ENCODE measurements at regions not wholly inside any gene's neighbourhood (a gene's known extent, or its start where the extent isn't known, plus 50 kb on each side); places are given as distances from the start of the nearest gene placed in this dataset.

DNA sequence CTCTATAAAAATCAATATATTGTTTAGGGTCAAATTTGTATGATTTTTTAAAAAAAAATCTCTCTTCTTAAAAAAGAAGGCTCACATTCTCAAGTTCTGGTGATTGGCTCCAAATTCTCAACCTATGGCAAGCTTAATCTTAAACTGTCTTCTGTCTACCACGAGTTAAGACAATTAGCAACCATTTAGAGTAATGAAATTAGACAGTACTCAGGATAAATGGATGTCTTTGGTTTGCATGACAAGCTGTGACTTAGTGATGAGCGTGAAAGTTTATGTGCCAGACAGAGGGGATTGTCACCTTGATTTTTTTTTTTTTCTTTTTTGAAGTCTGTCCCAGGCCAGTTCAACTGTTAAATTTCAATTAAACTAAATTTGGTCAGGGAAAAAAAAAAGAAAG, 1632.3 kb downstream of the MAT2B start:
- no peak for DNase-seq

DNA sequence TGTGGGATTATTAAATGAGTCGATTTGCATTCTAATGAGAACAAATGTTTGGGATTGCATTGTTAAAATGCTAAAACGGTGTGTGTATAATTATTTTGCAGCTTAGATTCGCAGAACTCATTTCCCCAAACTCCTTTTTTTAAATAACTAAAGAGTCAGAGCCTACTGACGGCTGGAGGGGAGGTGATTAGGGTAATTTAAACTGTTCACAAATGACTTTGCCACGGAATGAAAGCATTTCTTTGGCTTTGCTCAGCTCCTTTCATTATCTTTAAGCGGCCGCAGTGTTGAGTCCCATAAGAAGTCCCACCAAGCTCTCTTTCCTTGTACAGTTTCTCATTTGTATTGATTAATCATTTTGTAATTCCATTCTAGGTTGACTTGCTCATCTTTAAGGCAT, 1632.8 kb downstream of the MAT2B start:
- no peak for DNase-seq

DNA sequence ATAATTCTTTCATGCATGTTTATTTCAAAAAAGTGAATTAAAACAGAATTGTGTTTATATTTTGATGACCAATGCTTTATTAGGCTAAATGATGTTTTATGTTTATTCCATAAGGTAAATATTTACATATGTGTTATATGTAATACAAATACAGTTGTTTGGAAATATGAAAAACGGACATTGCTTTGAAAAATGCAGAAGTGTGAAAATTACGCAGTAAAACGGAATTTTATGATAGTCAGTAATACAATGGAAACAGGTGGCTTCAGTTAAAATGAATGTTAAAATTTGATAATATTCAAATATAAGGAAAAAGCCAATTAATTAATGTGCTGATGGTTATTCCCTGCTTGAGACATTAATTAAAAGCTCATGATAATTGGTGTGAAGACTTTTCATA, 1633.8 kb downstream of the MAT2B start:
- no peak for DNase-seq

DNA sequence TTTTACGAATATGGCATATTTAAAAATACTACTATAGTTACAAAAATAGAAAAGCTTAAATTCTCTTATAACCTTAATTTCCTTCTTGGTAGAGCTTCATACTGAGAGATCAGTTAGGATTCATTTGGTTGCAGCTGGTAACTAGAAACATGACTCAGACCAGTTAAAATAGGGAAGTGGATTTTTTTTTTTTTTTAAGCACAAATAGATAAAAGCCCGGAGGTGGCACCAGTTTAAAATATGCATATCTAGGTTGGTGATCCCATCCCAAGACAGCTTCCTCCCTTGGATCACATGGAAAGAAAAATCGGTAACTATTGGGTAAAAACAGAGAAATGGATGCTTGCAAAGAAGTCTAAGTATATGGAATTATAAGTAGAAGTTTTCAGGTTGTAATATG, 1634.3 kb downstream of the MAT2B start:
- no peak for DNase-seq

DNA sequence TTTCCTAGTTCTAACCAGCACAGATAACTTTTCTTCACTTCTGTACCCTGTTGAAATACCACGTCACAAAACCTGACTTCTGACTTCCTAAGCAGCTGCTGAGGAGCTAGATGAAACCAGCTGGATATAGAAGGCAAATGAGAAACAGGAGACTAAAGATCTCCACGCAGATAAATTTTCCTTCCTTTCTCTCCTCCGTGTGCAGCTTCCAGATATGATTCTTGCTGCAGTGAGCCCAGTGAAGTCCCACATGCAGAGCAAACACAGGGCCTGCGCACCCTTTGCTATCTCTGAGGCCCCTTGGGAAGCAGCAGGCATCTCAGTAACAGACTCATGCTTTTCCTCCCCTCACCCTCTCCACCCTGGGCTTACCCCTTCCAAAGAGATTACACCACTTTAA, 1638.3 kb downstream of the MAT2B start:
- DNase-seq: no peak

DNA sequence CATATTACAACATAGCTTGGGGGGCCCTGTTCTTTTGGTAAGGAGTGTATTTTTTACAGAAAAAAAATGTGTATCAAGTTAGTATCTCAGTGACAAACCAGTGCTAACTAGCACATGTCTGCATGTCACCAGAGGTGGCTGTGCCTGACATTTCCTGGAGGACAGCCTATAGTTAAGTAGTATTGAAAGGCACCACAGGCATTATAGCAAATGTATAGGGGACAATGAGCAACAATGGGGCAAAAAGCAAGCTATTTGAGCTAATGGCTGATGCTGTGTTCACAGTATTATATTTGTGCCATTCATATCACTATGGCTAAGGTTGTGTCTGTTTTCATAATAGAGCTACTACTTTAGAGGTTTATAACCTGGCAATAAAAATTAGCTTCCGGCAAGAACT, 1644.0 kb downstream of the MAT2B start:
- DNase-seq: no peak

DNA sequence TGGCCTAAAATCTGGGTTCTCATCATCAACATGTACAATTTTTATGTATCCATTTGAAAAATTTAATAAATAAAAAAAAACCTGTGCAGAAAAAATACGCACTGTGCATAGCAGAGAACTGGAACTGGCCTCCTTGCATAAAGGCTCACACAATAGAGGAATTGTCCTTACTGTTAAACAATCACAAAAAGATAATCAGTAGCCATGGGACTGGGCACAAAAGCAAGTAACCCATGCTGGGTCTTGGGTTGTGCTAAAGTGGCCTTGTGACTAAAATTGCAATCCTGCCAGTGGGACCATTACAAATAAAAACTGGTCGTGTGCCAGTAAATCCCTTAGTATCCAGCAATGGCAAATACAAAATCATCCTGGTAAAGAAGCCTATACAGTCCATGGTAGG, 1646.6 kb downstream of the MAT2B start:
- no peak for DNase-seq

DNA sequence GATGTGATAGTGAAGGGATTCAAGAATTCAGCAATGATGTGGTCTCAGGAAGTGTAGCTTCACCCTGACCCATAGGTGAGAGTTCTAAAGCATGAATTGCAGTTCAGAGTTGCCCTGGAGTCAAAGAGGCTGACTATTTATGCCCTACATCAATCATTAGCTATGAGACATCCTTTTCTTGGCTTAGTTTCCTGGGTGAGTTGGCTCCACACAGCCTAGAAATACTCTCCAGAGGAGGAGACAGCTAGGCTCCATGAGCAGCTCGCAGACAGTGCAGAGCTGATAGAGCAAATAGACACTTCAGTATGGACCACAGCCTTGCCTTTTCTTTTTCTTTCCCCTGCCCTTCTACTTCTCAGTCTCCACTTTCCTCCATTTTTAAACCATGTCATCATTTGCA, 1651.8 kb downstream of the MAT2B start:
- DNase-seq: no peak

DNA sequence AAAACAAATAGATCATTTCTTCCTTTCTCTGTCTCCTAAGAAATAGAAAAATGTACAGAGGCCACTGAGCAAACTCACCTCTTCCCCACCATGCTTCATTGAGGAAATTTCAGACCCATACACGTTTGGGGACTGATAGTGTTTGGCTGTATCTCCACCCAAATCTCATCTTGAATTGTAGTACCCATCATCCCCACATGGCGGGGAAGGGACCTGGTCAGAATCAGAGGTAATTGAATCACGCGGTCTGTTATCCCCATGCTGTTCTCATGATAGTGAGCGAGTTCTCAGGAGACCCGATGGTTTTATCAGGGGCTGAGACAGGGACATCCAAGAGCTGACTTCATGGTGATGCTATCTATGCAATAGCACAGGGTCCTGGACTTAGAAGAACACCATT, 1655.8 kb downstream of the MAT2B start:
- DNase-seq: no peak

DNA sequence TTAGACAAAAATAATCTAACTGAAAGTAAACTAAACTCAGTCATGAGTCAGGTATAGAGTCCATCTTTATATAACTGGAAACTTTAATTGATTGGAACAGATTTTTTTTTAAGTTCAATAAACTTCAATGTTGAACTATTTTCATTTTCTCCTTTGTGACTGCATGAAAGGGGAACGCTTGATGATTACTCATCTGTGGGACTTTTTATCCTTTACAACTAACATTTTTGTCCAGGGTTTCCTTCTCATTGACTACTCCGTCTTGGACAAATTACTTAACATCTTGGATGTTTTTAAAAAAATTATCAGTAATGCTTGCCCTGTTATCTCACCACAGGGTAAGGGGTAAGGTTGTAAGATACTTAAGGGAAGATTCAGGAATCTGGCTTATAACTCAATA, 1658.4 kb downstream of the MAT2B start:
- no peak for DNase-seq

DNA sequence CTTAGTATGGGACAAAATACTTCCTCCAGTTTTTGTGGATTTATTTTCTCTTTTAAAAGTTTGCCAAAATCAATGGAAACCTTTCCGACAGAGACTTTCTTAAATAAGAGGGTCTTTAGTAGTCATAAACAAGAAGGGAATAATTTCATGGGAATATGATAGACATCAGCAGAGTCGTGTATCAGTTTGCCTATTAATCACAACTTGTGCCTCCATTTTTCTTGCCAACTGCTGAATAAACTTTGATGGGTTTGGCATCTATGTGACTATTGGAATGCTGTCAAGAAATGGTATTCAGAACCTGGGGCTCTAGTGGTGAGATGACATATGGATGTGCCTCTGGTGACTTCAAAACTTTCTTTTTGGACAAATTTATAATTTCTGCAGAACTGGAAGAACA, 1668.2 kb downstream of the MAT2B start:
- no peak for DNase-seq

DNA sequence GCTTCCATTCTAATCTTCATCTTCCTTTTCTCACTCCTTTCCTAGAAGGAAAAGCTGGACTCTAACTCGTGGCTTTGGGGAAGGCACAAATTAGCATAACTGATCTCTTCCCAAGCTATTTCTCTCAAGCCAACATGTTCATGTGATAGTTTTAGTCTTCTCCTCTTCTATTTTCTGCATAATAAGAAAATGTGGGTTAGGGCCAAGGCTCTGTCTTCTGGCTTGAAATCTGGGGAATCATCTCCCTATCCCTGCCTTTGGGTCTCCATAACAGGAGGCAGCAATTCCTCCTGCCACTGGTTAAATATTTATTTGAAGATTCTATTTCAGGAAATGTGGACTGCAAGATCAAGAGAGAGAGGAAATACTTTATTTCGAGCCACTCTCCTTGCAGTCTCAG, 1669.6 kb downstream of the MAT2B start:
- DNase-seq: no peak

DNA sequence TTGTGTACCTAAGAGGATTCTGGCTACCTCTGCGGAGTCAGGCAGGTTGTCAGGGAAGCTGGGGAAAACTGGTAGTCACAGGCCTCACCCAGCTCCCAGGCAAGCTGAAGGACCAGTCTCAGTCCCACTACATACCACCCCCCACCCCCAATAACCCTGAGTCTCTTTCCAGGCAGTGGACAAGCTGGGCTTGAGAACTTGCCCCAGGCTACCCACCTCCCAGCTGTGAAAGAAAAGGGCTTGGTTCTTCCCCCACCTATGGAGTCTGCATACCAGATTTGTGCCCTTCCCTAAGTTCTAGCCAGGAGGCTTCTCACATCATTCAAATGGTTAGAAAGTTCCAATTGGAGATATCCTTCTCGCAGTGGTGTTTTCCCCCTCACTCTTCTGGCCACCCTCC, 1678.8 kb downstream of the MAT2B start:
- no peak for DNase-seq

DNA sequence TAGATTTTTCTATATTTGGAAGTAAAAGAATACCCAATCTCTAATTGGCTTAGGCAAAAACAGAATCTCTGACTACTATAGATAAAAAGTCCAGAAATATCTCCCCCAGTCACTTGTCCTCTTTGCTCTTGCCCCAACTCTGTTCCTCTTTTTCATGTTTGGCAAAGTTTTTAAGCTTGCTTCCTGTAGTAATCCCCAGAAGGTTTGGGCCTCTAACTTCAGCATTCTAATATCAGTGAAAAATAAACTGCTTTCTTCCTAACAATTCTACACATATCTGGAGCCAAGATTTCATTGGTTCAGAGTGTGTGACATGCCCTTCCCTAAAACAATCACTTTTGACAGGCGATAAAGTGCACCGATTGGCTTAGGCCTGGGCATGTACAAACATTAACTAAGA, 1680.3 kb downstream of the MAT2B start:
- DNase-seq: no peak

DNA sequence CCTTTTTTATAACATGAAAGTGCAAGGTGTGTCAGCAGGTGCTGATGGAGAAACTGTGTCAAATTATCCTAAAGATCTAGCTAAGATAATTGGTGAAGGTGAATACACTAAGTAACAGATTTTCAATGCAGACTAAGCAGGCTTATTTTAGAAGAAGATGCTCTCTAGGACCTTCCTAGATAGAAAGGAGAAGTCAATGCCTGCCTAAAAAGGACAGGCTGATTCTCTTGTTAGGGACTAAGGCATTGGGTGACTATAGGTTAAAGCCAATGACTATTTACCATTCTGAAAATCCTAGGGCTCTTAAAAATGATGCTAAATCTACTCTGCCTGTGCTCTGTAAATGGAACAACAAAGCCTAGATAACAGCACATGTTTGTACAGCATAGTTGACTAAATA, 1682.4 kb downstream of the MAT2B start:
- no peak for DNase-seq

DNA sequence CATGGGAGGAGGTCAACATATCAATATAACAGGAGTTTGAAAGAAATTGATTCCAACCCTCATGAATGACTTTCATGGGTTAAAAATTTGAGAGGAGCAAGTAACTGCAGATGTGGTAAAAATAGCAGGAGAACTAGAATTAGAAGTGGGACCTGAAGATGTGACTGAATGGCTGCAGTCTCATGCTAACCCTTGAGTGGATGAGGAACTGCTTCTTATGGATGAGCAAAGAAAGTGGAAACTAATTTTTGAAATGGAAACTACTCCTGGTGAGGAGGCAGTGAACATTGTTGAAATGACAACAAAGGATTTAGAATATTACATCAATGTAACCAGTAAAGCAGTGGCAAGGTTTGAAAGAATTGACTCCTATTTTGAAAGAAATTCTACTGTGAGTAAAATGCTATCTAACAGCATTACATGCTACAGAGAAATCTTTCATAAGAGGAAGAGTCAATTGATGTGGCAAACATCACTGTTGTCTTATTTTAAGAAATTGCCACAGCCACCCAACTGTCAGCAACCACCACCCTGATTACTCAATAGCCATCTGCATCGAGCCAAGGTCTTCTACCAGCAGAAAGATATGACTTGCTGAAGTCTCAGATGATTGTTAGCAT, 1683.2 kb downstream of the MAT2B start:
- no peak for DNase-seq

DNA sequence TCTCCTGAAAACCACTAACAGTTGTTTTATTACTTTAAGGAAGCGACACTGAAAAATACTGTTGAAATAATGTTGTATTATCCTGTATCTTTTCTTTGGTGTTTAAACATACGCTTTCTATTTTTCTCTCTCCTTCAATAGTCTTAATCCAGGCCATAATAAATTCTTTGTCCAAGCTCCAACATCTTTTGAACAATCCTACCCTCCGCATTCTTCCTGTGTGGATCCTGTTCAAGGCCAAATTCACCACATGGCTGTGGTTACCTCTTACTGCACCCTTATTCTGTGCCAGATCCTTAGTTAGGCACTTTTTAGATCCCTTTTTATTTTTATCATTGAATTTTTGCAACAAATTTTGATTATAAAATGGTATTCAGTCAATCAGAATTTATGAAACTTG, 1691.5 kb downstream of the MAT2B start:
- DNase-seq: no peak

DNA sequence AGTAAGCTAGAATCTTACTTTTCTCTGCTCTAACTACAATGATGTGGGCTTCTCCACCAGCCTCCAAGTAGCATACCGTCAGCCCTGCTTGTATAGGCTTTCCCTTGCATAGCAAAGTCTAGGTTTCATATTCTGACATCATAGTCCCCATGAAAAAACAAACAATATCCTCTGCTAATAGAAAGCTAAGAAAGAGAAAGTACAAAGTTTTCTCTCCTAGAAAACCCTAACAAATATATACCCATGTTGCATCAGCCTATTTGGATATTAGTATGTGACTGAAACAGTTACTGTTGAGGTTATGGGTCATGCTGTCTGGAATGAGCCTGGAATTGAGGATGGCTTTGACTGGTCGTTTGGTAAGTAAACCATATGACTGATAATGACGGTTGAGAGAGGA, 1696.0 kb downstream of the MAT2B start:
- no peak for DNase-seq

DNA sequence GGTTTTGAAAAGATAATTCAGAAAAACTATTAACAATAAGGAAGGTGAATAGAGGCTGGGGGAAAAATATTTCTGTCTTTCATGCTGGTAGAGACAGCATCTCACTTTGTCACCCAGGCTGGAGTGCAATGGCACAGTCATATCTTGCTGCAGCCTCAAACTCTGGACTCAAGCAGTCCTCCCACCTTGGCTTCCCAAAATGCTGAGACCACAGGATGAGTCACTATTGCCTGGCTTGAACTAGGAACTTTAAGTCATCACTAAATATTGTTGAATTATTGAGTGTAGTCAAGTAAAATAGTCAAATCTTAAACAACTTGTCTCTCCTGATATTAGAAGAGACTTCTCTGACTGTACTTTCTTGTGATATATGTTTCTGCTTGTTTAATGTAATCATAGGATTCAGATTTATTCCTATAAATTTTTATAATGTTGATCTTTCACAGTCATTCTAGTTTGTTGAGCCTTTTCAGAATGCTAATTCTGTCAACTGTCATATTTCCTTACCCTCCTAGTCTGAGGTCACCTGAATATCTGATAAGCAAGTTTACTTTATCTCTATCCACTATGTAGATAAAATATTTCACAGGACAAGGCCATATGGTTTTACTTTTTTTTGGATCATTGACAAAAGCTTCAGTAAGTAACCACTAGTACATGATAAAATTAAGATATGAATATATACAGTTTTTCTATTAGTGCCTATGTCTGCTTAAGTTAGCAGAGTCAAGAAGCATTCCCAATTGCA, 1696.5 kb downstream of the MAT2B start:
- no peak for DNase-seq

DNA sequence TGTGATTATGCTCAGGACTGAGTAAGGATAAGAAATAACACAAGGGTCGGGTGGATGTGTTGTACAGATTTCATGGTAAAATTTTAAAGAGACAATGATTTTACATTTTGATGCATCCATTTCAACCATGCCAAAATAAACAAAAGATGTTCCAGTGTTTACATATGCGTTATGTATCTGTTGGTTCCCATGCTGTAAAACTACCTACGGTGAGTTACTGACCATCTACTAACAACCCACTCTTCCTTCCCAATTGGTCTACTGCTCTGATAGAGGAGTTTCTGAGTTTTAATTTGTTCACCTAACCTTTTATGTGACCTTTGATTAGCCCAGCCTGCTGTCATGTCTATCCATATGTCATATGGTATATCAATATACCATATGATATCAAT, 1697.1 kb downstream of the MAT2B start:
- DNase-seq: no peak

DNA sequence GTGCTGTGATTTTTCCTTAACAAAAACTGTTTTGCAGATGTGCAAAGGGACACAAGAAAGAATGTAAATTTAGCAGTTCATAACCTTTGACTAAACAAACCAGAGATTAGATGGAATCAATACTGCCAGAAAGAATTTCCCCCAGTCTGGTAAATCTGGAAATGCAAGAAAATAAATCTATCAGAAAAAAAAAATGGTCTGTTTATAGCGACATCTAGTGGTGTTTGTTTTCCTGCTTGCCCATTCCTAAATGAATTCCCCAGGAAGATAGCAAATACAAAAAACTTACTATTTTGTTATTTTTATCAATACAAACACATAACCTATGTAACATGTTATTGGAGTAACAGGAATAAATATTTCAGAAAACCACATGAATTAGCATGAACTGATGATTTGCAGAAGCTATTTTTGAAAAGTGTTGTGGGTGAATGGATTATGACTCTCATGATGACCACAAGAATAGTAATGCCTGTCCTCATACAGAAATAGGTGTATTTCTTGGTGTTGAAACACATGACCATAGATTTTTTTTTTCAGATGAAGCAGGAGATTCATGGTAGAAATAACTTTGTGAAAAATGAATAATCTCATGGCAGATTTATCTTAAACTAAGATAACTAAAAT, 1703.8 kb downstream of the MAT2B start:
- no peak for DNase-seq

DNA sequence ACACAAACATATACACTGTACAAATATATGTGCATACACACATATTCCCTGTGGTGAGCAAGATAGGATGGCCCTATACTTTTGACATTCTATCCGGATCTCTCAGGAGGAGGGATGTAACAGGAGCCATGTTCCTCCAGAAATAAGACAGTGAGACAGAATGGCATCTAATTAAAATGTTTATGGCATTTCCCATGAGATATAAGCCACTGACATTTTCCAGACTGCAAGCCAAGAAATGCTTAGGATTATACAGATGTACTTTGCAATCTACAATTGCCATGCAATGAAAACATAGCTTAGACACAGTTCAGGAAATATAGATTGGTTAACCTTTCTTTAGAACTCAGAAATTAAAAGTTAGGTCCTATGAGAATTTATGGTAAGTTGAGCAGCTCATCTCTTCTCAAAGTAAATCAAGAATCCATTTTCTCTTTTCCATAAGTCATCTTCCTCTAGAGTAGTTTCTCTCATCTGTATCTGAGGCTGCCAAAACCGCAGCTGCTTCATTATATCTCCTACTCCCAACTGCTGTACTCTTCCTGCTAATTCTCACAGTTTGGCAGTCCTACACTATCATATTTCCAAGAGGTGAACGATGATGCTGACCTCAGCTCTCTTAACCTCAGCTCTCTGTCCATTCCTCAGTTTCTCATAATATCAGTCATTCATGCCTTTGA, 1719.1 kb downstream of the MAT2B start:
- DNase-seq: no peak

DNA sequence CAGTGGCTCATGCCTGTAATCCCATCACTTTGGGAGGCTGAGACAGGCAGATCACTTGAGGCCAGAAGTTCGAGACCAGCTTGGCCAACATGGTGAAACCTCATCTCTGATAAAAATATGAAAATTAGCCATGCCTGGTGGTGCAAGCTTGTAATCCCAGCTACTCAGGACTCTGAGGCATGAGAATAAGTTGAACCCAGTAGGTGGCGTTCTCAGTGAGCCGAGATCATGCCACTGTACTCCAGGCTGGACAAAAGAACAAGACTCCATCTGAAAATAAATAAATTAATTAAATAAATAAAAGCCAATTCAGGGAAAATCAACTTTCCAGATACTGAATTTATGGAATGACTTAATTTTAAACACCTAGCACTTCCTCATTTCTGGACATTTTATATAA, 1722.1 kb downstream of the MAT2B start:
- no peak for DNase-seq
